ENCODE measurements at regions not wholly inside any gene's neighbourhood (a gene's known extent, or its start where the extent isn't known, plus 50 kb on each side); places are given as distances from the start of the nearest gene placed in this dataset.

DNA sequence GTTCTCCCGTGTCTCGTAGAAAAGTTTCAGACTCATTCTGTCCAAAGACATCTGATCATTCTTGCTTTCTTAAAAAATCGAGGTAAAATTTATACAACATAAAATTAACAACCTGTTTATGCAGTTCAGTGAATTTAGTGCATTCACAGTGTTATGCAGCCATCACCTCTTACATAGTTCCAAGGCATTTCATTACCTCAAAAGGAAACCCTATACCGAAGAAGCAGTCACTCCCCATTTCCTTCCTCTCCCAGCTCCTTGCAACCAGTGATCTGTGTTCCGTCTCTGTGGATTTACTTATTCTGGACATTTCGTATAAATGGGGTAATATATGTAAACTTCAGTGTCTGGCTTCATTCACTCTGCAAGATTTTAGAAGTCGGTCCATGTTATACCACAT is 103.5 kb upstream of the HS3ST3A1 start:
- Histone ChIP-seq H3K9me3 (ENCODE audit: control insufficient read depth, insufficient read depth, low read depth, low read length) (no peaks in the 10 kb centered on the region), H3K27ac (ENCODE audit: low read length) (no peak overlapping the region), H3K36me3 (ENCODE audit: control insufficient read depth, insufficient read depth, low read length) (no peaks in the 10 kb centered on the region), H3K4me3 (ENCODE audit: low read depth in 2 of 2, low read length in 2 of 2) (no peak overlapping the region), H3K27me3 (ENCODE audit: control insufficient read depth, insufficient read depth, low read length) (no peaks in the 10 kb centered on the region), H3K4me1 (ENCODE audit: control insufficient read depth, insufficient read depth, low read length) (no peaks in the 10 kb centered on the region)
- intact Hi-C loops (cut with micrococcal nuclease; ENCODE audit: unreplicated experiment): no loop called here
- TF ChIP-seq, protein P1, sequence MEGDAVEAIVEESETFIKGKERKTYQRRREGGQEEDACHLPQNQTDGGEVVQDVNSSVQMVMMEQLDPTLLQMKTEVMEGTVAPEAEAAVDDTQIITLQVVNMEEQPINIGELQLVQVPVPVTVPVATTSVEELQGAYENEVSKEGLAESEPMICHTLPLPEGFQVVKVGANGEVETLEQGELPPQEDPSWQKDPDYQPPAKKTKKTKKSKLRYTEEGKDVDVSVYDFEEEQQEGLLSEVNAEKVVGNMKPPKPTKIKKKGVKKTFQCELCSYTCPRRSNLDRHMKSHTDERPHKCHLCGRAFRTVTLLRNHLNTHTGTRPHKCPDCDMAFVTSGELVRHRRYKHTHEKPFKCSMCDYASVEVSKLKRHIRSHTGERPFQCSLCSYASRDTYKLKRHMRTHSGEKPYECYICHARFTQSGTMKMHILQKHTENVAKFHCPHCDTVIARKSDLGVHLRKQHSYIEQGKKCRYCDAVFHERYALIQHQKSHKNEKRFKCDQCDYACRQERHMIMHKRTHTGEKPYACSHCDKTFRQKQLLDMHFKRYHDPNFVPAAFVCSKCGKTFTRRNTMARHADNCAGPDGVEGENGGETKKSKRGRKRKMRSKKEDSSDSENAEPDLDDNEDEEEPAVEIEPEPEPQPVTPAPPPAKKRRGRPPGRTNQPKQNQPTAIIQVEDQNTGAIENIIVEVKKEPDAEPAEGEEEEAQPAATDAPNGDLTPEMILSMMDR (IDR thresholded peaks at IDR 0.05): no peak
- no peak for TF ChIP-seq SIN3A (IDR thresholded peaks at IDR 0.05; ENCODE audit: borderline replicate concordance, insufficient read depth, low read depth, low read length)
- CTCF ChIA-PET: no interaction called here
- DNase-seq (ENCODE audit: low read depth, low spot score): no peak
- in situ Hi-C loops (cut with HindIII; ENCODE audit: low pct_unique_long_range_greater_than_20kb, low sequenced_read_pairs): no loop called here
- no TSS peak for BruUV-seq (replicated peaks)
- ATAC-seq: no peak
- POLR2A ChIA-PET: no interaction called here

DNA sequence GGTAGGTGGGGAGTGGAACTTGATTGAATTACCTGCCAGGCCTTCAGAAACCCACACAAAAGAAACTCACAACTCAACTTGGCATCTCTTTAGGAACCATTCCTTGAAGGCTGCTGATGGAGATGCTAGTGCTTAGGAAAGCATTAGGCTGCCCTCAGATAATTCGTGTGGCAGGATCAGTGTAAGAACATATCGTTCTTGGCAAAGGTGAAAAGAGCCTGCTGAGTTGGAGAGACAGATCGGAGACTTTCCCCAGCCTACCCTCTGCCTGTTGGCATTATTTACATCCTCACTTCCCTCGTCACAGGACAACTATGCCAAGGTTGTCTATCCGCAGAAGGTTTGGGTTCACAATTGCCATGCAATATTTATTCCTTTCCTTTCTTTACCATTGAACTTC is 120.0 kb upstream of the HS3ST3A1 start:
- Histone ChIP-seq H3K27ac (ENCODE audit: low read length) (no peak overlapping the region), H3K27me3 (ENCODE audit: control insufficient read depth, insufficient read depth, low read length) (no peaks in the 10 kb centered on the region), H3K9me3 (ENCODE audit: control insufficient read depth, insufficient read depth, low read depth, low read length) (no peaks in the 10 kb centered on the region), H3K4me3 (ENCODE audit: low read depth in 2 of 2, low read length in 2 of 2) (no peak overlapping the region), H3K4me1 (ENCODE audit: control insufficient read depth, insufficient read depth, low read length) (no peaks in the 10 kb centered on the region), H3K36me3 (ENCODE audit: control insufficient read depth, insufficient read depth, low read length) (no peaks in the 10 kb centered on the region)
- TF ChIP-seq POLR2AphosphoS5 (IDR thresholded peaks at IDR 0.05; ENCODE audit: low read depth, low read length) (no peak), TCF7L2 (IDR thresholded peaks at IDR 0.05; ENCODE audit: low read depth, low read length) (no peak), SIN3A (IDR thresholded peaks at IDR 0.05; ENCODE audit: borderline replicate concordance, insufficient read depth, low read depth, low read length) (no peak)
- TF ChIP-seq, protein P2, sequence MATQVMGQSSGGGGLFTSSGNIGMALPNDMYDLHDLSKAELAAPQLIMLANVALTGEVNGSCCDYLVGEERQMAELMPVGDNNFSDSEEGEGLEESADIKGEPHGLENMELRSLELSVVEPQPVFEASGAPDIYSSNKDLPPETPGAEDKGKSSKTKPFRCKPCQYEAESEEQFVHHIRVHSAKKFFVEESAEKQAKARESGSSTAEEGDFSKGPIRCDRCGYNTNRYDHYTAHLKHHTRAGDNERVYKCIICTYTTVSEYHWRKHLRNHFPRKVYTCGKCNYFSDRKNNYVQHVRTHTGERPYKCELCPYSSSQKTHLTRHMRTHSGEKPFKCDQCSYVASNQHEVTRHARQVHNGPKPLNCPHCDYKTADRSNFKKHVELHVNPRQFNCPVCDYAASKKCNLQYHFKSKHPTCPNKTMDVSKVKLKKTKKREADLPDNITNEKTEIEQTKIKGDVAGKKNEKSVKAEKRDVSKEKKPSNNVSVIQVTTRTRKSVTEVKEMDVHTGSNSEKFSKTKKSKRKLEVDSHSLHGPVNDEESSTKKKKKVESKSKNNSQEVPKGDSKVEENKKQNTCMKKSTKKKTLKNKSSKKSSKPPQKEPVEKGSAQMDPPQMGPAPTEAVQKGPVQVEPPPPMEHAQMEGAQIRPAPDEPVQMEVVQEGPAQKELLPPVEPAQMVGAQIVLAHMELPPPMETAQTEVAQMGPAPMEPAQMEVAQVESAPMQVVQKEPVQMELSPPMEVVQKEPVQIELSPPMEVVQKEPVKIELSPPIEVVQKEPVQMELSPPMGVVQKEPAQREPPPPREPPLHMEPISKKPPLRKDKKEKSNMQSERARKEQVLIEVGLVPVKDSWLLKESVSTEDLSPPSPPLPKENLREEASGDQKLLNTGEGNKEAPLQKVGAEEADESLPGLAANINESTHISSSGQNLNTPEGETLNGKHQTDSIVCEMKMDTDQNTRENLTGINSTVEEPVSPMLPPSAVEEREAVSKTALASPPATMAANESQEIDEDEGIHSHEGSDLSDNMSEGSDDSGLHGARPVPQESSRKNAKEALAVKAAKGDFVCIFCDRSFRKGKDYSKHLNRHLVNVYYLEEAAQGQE (IDR thresholded peaks at IDR 0.05; ENCODE audit: insufficient read depth in 1 of 2, low read depth in 2 of 2, low read length in 1 of 2): no peak
- TF ChIP-seq, protein P1 (IDR thresholded peaks at IDR 0.05): no peak
- ATAC-seq (no peak), DNase-seq (ENCODE audit: low read depth, low spot score) (no peak)
- intact Hi-C loops (cut with micrococcal nuclease; ENCODE audit: unreplicated experiment): no loop called here
- CTCF ChIA-PET: no interaction called here
- in situ Hi-C loops (cut with HindIII; ENCODE audit: low pct_unique_long_range_greater_than_20kb, low sequenced_read_pairs): no loop called here
- no TSS peak for BruUV-seq (replicated peaks)
- POLR2A ChIA-PET: no interaction called here
